GM21717 (cell line): ENCODE measurements at regions not wholly inside any gene's neighbourhood (a gene's known extent, or its start where the extent isn't known, plus 50 kb on each side); places are given as distances from the start of the nearest gene placed in this dataset.

Source experiments
- ATAC-seq: cut with Tn5 transposase; IDR thresholded peaks from one replicate; pipeline ENCODE4 v1.9.1; 2021; ENCODE audit warnings: mild to moderate bottlenecking, moderate library complexity; ENCODE audit not compliant: unreplicated experiment

DNA sequence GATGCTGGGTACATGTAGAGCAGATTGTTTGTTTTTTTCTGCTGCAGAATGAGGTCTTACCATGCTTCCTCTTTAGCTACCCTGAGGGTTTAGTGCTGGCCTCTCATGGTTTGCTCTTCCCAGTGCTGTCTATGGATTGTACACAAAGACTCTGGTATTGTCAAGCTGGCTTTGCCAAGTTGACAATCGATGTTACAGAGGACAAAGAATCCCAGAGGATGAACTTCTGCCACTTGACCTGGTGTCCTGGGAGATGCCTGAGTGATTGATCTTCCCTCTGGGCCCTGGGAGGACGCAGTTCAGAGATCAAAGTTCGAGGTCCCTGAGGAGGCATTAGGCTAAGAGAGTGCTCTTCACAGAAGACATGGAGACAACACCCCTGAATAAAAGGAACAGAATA is 865.4 kb downstream of the CCSER2 start:
- no peak for ATAC-seq

DNA sequence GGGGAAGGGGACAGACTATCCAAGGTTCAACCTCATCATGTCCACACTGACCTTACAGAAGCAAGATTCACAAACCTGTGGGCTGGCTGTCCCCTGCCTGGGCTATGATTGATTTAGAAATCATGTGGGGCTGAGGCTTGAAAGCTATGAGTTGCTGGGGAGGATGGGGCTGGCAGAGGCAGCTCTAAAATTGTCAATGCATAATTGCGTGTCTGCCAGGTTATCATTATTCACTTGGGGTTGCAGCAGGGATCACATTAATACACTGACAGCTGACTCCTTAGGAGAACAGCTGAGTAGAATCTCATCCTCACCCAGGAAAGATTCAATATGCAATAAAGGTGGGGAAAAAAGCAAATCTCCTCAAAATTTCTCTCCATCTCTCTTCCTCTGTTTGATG is 866.3 kb downstream of the CCSER2 start:
- ATAC-seq, result no peak

DNA sequence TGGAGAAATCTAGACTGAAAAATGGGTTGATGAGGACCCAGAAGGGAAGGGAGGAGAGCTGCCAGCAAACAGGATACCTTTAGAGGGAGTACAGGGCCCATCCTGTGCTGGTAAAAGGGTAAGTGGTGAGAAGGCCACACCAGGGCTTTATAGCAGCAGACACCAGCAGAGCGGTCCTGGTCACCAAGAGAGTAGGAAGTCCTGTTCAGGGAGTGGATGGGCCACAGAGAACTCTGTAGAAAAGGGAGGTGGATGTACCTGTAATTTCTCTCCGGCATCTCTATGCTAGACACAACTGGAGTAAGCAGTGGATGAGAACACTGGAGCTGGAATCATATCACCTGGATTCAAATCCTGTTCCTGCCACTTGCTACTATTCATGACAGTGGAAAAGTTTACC is 867.2 kb downstream of the CCSER2 start:
- ATAC-seq, result no peak

DNA sequence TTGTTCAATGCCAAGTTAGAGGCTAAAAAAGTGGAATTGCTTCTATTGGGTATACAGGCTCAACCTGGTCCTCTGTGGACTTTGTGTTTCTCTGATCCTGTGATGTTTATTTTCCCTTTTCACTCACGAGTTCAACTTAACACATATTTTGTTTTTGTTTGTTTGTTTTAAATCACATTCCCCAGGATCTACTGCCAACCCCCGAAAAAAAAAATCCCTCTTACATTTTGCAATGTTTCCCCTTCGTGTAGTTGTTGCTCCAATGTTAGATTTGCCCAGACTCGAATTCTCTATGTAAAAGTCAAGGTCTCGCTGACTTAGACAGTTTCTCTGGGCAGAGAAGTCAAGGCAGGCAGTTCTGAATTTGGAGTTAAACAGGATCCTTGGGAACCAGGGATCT is 876.4 kb downstream of the CCSER2 start:
- no peak for ATAC-seq

DNA sequence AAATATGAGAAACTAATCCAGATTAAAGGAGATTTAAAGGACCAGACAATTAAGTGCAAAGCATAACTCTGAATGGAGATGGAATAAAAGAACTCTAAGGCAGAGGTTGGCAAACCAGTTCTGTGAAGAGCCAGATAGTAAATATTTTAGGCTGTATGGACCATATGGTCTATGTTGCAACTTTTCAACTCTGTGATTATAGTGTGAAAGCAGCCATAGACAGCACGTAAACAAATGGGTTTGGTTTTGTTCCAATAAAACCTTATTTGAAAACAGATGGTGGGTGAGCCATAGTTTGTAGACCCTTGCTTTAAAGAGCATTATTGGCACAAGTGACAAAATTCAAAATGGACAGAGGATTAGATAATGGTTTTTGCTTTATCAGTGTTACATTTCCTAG is 884.1 kb downstream of the CCSER2 start:
- ATAC-seq, result no peak

DNA sequence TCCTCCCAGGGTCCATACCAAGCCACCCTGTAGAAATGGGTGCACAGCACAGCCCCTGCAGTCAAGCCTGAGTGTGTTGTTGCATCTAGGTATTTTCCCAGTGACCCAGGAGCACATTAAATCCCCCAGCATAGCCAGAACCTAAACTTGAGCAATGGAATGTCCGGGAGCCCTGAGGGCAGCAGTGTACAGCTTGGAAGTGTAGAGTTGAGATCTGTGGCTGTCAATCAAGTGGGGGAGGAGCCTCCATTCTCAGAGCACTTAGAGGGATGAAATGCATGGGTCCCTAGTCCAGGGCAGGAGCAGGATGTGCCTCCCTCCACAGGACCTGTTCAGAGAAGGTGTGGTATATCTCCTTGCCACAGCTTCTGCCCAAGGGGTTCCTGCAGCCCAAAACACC is 885.1 kb downstream of the CCSER2 start:
- ATAC-seq, result no peak

DNA sequence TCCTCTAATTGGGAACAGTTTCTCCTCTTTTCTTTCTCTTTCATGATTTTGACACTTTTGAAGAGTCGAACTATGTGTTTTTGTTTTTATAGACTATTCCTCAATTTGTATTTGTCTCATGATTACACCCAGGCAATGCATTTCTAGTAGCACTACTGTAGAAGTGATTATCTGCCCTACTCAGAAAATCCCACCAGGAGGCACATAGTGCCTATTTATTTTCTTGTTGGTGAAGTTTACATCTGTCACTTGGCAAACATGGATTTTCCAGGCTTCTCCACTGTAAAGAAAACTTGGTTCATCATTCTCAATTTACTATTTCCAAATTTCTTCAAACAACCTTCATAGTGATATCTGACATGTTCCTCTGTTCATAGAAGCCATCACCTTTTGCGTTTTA is 893.9 kb downstream of the CCSER2 start:
- ATAC-seq, result no peak

DNA sequence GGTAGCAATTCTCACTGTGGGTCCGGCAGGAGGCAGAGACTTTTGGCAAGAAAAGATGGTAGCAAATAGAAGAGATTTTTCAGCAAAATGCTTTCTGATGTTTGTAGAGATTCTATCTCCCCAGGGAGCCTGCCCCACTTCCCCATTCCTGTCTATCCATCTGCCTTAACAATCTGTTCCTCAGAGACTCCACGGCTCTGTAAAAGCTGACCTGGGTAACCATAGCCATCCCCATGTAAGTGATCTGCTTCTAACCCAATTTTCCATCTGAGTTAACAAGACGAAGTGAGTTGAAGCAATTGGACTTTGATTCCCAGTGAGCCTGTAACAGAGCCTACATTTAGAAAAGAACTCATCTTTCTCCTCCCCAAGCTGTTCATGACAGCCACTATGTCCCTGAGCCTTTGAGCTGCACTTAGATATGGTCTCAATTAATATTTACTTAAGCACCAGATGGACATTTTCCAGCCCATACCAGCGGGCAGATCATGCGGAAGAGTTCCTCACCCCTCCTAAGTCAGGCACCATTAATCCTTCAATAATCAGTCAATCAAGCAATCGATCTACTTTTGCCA is 896.1 kb downstream of the CCSER2 start:
- no peak for ATAC-seq

DNA sequence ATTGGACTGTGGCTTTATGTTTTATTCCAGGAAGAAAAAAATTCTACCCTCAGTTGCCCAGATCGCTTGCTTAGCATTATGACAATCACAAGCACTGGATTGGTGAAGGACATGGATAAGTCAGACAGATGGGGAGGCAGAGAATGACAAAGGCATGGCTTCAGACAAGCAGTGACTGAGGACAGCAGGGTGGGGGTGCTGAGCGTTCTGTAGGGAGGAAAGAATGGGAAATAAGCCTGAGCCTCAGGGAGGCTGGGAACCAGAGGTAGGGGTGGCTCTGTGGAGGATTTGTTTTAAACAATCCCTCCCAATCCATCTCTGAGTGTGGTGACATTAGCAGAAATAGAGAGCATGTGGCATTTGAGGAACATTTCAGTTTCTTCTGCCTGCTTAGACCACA is 896.9 kb downstream of the CCSER2 start:
- ATAC-seq, result no peak

DNA sequence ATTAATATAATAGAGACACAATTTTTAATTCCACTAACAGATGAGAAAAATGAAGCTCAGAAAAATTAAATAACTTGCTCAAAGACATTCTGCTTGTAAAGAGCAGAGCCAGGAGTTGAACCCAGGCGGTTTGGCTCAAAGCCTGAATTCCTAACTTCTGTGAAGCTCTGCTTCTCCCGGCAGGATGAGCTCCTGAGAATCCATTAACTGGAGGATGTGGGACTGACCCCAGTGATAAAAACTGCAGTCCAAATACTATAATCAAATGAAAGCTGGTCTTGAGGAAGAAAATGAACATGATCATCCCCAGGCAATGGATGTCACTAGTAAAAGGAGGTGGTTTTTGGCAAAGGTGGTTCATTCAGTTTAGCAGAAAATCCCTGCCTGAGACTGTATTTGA is 898.2 kb downstream of the CCSER2 start:
- ATAC-seq, result no peak

DNA sequence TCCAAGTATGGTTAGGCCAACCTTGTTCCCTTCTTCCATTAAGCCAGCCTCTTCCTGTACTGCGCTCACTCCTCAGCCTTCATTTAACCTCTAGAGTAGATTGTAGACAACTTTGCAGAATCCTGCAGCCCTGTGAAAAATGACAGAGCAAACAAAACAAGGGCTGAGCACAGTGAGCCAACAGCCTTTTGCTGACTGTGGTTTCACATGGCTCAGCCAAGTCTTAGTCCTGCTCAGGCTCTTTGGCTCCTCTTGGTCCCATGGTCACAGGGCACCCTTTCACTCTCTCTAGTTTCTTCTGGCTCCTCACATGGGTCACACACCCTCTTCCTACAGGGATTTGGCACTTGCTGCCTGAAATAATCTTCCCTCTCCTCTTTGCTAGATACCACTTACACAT is 900.3 kb downstream of the CCSER2 start:
- no peak for ATAC-seq

DNA sequence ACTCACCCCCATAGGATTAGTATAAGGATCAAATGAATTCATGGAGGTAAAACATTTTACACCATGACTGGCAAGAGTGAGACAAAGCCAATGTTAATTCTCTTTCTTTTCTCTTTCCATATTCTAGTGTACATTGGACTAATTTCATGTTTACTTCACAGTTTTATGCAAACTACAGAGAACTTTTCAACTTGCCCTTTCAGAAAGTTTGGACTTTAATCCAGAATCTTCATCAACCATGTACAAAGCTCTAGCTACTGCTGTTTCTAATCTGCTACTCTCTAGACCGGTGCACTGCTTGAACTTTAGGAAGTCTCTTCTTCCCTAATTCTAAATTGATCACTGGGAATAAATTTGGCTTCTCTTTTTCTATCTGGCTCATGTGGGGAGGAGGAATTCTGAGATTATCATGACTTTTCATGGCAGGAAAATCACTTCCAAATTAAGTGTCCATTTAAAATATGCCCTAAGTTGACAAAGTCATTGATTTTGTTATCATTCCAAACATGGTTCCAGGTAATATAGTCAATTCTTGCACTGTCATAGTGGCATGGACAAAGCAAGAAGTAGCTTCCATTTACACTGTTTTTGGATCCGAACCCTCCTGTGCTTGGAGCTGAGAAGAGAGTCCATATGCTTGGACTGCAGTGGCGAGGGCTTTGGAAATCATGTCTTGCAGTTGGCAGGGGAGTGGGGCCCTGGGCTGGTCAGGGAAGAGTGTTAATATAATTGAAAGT is 903.3 kb downstream of the CCSER2 start:
- ATAC-seq, result no peak

DNA sequence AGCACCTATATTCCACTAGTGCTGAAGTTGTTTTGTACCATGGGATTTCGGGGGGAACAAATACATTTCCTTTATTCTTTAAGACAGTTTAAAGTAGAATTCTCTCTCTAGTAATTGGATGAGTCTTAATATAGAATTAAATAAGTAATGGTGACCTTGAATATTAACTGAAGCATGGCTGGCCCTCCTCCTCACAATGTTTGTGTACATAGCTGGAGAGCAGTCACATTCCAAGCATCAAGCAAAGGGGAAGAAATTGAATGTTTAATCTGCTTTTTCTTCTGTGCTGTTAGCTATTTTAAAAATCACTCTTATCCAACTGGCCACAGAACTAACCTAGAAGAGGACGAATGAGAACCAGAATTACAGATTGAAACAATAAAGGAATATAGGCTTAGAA is 906.9 kb downstream of the CCSER2 start:
- no peak for ATAC-seq

DNA sequence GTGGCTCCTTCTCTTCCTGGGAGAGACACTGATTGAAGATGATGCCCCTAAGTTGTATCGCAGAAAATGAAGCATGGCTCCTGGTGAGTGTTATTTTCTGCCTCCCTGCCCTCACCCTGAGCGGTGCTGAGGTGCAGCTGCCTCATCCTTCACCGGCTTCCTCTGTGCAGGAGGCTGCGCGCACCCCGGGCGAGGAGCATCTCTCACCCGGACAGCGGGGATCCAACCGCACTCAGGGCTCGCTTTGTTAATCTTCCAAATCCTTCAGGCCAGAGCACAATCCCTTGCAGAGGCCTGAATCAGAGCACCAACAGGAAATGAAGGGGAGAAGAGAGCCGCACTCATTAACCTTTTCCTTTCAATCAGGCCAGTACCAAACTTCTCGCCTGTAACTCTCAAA is 910.3 kb downstream of the CCSER2 start:
- ATAC-seq, result no peak

DNA sequence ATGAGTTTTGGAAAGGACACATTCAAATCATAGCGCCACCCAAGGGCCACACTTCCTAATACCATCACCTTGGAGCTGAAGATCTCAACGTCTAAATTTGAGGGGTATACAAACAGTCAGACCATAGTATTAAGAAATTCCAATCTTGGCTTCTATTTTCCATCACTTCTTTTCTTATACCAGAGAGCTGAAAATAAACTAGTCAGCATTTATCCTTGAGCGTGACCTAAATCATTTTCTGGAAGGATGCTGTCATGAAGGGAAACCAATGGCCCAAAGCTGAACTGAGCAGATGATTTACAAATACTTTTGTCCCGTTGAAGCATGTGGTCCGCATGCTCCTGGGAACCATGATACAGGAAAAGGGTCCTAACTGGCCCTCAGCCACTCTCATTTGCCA is 921.9 kb downstream of the CCSER2 start:
- ATAC-seq, result no peak

DNA sequence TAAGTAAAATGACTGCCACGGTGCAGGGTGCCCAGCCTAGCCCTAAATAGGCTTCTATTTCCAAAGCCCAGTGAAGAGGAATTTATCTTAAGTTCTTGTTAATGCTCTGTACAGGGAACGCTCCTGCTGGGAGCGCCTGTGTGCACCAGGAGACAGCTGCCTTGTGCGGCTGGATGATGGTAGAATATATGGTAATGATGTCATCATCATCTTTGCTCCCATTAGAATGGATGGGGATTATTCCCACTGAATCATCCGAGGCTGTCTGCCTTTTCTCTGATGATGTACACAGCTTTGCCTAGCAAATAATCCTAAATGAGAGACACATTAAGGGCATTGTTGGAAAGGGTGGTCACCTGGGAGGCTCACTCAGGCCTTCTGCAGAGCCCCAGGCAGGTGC is 928.1 kb downstream of the CCSER2 start:
- ATAC-seq, result no peak

DNA sequence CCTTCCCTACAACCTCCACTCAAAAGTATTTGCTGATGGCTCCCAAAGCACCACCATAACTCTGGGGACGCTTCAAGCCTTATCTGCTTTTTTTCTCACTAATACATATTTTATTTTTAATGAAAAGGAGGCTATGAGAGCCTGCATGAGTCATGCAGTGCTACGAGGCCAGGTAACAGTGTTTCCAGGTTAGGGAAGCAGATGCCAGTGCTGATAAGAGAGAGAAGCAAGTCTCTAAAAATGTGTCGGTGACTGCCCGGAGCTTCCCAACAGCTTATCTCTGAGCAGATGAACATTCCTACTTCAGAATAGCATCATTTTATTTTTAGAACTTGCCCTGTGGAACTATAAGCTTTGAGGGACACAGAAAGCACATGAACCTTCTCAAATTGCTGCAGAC is 931.5 kb downstream of the CCSER2 start:
- ATAC-seq, result no peak

DNA sequence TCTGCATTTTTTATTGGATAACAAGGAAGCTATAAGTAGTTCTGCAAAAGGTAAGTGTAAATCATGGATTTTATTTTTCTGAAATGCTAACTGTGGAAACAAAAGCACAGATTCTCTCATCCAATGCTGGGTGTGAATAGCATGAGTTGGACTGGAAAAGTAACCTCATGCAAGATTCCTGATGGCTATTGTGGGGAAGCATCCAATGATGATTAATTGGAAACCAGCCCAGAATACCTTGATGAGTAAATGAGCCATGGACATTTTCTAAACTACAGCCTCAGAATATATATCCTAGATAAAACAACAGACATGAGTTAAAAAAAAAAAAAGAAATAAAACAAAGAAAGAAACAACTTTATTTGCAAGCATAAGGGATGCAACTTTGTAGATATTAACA is 934.6 kb downstream of the CCSER2 start:
- no peak for ATAC-seq

DNA sequence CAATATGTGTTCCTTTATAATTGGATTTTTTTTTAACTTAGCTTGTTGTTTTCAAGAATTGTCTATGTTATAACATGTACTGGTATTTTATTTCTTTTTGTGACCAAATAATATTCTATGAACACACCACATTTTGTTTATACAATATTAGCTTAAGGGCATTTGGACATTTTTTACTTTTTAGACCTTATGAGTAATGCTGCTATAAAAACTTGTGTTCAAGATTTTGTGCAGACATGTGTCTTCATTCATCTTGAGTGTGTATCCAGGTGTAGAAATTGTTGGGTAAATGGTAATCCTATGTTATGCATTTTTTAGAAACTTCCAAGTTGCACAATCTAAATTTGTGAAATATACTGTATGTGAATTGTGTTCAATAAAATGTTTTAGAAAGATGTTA is 936.7 kb downstream of the CCSER2 start:
- ATAC-seq, result no peak

DNA sequence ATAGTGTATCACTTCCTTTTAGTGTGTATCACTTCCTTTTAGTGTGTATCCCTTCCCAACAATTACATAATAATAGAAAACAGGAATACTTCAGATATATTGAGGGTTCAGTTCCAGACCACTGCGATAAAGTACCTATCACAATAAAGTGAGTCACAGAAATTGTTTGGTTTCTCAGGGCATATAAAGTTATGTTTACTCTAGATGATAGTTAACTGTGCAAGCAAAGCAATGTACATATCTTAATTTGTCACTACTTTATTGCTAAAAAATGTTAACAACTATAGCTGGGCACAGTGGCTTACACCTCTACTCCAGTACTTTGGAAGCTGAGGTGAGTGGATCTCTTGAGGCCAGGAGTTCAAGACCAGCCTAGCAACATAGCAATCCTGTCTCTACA is 938.4 kb downstream of the CCSER2 start:
- ATAC-seq, result no peak

DNA sequence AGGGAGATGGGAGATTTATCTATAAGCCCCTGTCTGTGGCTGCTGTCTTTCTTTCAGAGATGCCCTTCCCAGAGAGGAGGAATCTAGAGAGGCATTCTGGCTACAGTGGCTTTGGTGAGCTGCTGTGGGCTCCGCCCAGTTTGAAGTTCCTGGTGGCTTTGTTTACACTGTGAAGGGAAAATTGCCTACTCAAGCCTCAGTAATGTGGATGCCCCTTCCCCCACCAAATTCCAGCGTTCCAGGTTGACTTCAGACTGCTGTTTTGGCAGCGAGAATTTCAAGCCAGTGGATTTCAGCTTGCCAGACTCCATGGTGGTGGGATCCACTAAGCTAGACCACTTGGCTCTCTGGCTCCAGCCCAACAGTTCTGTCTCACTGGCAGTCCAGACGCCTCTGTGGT is 951.6 kb downstream of the CCSER2 start:
- ATAC-seq, result no peak

DNA sequence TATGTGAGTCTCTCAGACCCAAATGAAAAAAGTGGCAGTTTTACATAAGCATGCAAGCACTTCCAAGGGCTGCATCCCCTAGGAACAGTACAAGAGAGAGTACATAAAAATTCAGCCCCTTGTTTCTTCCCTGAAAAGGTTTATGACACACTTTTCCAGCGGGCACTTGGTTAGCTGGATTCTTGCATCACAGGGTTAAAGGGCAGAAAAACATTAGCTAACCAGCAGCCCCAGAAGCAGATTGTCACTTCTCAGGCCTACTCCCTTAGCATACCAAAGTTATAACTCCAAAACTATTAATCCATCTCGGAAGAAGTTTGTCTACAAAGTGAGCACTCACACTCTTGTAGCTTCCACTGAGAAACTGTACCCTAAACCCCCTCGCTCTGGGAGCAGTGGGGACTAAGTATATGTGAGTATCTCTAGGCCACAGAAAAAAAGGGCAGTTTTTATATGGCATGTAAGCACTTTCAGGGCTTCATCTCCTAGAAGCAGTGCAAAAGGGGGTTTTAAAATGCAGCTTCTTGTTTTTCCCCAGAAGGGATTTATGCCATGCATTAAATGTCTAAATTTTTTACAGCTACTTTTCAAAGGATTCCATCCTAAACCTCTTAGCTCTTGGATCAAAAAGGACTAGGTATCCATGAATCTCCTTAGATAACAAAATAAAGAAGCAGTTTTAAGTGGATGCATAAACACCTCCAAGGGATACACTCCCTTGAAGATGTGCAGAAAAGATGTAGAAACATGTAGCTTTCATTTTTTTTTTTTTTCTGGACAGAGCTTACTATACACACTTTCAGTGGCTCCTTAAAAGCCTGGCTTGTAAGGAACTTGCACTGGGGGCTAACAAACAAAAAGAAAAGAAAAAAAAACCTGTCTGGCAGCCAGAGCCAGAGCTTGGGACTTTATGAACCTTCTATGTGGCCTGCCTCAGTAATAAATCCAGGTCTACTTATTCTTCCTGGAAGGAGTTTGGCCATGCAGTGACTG is 956.7 kb downstream of the CCSER2 start:
- ATAC-seq, result no peak
